ENCODE measurements at regions not wholly inside any gene's neighbourhood (a gene's known extent, or its start where the extent isn't known, plus 50 kb on each side); places are given as distances from the start of the nearest gene placed in this dataset.

GRCh38 chr15:69625328-69625727, 172.7 kb downstream of the RPLP1 start:
- DNase-seq (ENCODE audit: low spot score) (no peak), ATAC-seq (ENCODE audit: insufficient number of reproducible peaks, low FRiP score, low read depth) (no peak)
- Histone ChIP-seq H3K27me3 (replicated peaks; ENCODE audit: insufficient read depth) (no peaks in the 10 kb centered on the region), H3K27ac (no peak overlapping the region), H3K9me3 (no peaks in the 10 kb centered on the region), H3K4me1 (ENCODE audit: control insufficient read depth in 1 of 2, low read depth in 2 of 2) (peaks cover 0 to 16% of the 10 kb centered on the region in 2 donors), H3K4me3 (no peak overlapping the region), H3K36me3 (no peaks in the 10 kb centered on the region)
- TF ChIP-seq CTCF (IDR thresholded peaks at IDR 0.05): no peak

- Histone ChIP-seq H3K27me3 (replicated peaks; ENCODE audit: insufficient read depth) (no peaks in the 10 kb centered on the region), H3K4me3 (no peak overlapping the region), H3K4me1 (ENCODE audit: control insufficient read depth in 1 of 2, low read depth in 2 of 2) (peaks cover 0 to 16% of the 10 kb centered on the region in 2 donors), H3K27ac (no peak overlapping the region), H3K36me3 (no peaks in the 10 kb centered on the region), H3K9me3 (no peaks in the 10 kb centered on the region)
- DNase-seq (ENCODE audit: low spot score) (no peak), ATAC-seq (ENCODE audit: insufficient number of reproducible peaks, low FRiP score, low read depth) (no peak)
- no peak for TF ChIP-seq CTCF (IDR thresholded peaks at IDR 0.05)
Measured at GRCh38 chr15:69626095-69627066, 173.8 kb downstream of the RPLP1 start.

GRCh38 chr15:69627548-69628158, 175.0 kb downstream of the RPLP1 start:
- Histone ChIP-seq H3K36me3 (no peaks in the 10 kb centered on the region), H3K9me3 (no peaks in the 10 kb centered on the region), H3K4me1 (ENCODE audit: control insufficient read depth in 1 of 2, low read depth in 2 of 2) (peaks cover 0 to 16% of the 10 kb centered on the region in 2 donors), H3K27me3 (replicated peaks; ENCODE audit: insufficient read depth) (no peaks in the 10 kb centered on the region), H3K4me3 (no peak overlapping the region), H3K27ac (no peak overlapping the region)
- ATAC-seq (ENCODE audit: insufficient number of reproducible peaks, low FRiP score, low read depth) (no peak), DNase-seq (ENCODE audit: low spot score) (no peak)
- no peak for TF ChIP-seq CTCF (IDR thresholded peaks at IDR 0.05)

- peaks cover 0 to 16% of the 10 kb centered on the region in 2 donors for H3K4me1 ChIP-seq (ENCODE audit: control insufficient read depth in 1 of 2, low read depth in 2 of 2)
- H3K4me3 ChIP-seq: no peak overlapping the region
- H3K36me3 ChIP-seq: no peaks in the 10 kb centered on the region
- TF ChIP-seq CTCF (IDR thresholded peaks at IDR 0.05): no peak
- no peak overlapping the region for H3K27ac ChIP-seq
- ATAC-seq (ENCODE audit: insufficient number of reproducible peaks, low FRiP score, low read depth): no peak
- DNase-seq (ENCODE audit: low spot score): no peak
- no peaks in the 10 kb centered on the region for H3K27me3 ChIP-seq (replicated peaks; ENCODE audit: insufficient read depth)
- H3K9me3 ChIP-seq: no peaks in the 10 kb centered on the region
Measured at GRCh38 chr15:69628256-69629093, 175.9 kb downstream of the RPLP1 start.
